ENCODE measurements at regions not wholly inside any gene's neighbourhood (a gene's known extent, or its start where the extent isn't known, plus 50 kb on each side); places are given as distances from the start of the nearest gene placed in this dataset.
"Not testable (repeated sequence)": the region's sequence is repeated elsewhere in the genome, so short reads cannot be mapped to it uniquely, and the experiment has no call there.

- no peaks in the 10 kb centered on the region for H3K27me3 ChIP-seq (ENCODE audit: insufficient read depth in 3 of 3, low read length in 2 of 3)
- H3K4me3 ChIP-seq, result no peak overlapping the region
- ATAC-seq (no peak), DNase-seq (peak in 1 of 2 donors; percentile 30)
- H3K36me3 ChIP-seq (ENCODE audit: insufficient read depth in 1 of 2, low read depth in 1 of 2), result no peaks in the 10 kb centered on the region
- 49 to 60% (median 54%) methylated on average over 2 of the region's 2 CpGs for WGBS, 3 donors
- H3K9me3 ChIP-seq, result peaks cover 11% of the 10 kb centered on the region
- intact Hi-C loops (cut with DNase I), result no loop called here
- H3K4me1 ChIP-seq, result no peaks in the 10 kb centered on the region
- peak; percentile 21 for TF ChIP-seq CTCF (IDR thresholded peaks at IDR 0.05)
- H3K27ac ChIP-seq, result no peak overlapping the region
Measured at GRCh38 chr4:84258905-84259830, 239.9 kb downstream of the NKX6-1 start.

GRCh38 chr4:84254537-84254936 lies 244.6 kb downstream of the NKX6-1 start:
- intact Hi-C loops (cut with DNase I), result no loop called here
- TF ChIP-seq CTCF (IDR thresholded peaks at IDR 0.05), result no peak
- ATAC-seq, result no peak
- no peak for DNase-seq
- no peaks in the 10 kb centered on the region for H3K9me3 ChIP-seq
- no peaks in the 10 kb centered on the region for H3K36me3 ChIP-seq (ENCODE audit: insufficient read depth in 1 of 2, low read depth in 1 of 2)
- H3K4me1 ChIP-seq, result no peaks in the 10 kb centered on the region
- no peak overlapping the region for H3K27ac ChIP-seq
- no peaks in the 10 kb centered on the region for H3K27me3 ChIP-seq (ENCODE audit: insufficient read depth in 3 of 3, low read length in 2 of 3)
- no peak overlapping the region for H3K4me3 ChIP-seq
- 88 to 93% (median 91%) methylated on average over 2 of the region's 2 CpGs for WGBS, 3 donors

GRCh38 chr4:84249521-84249920 lies 249.6 kb downstream of the NKX6-1 start:
- Histone ChIP-seq H3K27me3 (ENCODE audit: insufficient read depth in 3 of 3, low read length in 2 of 3) (no peaks in the 10 kb centered on the region), H3K4me1 (no peaks in the 10 kb centered on the region), H3K36me3 (ENCODE audit: insufficient read depth in 1 of 2, low read depth in 1 of 2) (no peaks in the 10 kb centered on the region), H3K9me3 (no peaks in the 10 kb centered on the region), H3K27ac (no peak overlapping the region), H3K4me3 (no peak overlapping the region)
- DNase-seq, result no peak
- ATAC-seq, result no peak
- no peak for TF ChIP-seq CTCF (IDR thresholded peaks at IDR 0.05)
- 74 to 83% (median 81%) methylated on average over 2 of the region's 2 CpGs for WGBS, 3 donors
- intact Hi-C loops (cut with DNase I), result no loop called here

- H3K27ac ChIP-seq; H3K4me1 ChIP-seq; H3K36me3 ChIP-seq (ENCODE audit: insufficient read depth in 1 of 2, low read depth in 1 of 2); intact Hi-C loops (cut with DNase I); H3K27me3 ChIP-seq (ENCODE audit: insufficient read depth in 3 of 3, low read length in 2 of 3); DNase-seq; H3K9me3 ChIP-seq; H3K4me3 ChIP-seq; ATAC-seq: not testable (repeated sequence)
- 90 to 92% (median 92%) methylated on average over 12 to 14 of the region's 14 CpGs for WGBS, 3 donors
Measured at GRCh38 chr4:84245042-84245441, 254.1 kb downstream of the NKX6-1 start.

- ATAC-seq; H3K27me3 ChIP-seq (ENCODE audit: insufficient read depth in 3 of 3, low read length in 2 of 3); H3K4me1 ChIP-seq; H3K4me3 ChIP-seq; H3K9me3 ChIP-seq; H3K27ac ChIP-seq; intact Hi-C loops (cut with DNase I); H3K36me3 ChIP-seq (ENCODE audit: insufficient read depth in 1 of 2, low read depth in 1 of 2): not testable (repeated sequence)
- WGBS, 3 donors, result 92 to 93% (median 93%) methylated on average over 18 to 19 of the region's 19 CpGs
- DNase-seq, result peak in 1 of 2 donors; percentile 39
Measured at GRCh38 chr4:84244346-84244801, 254.7 kb downstream of the NKX6-1 start.

All from psoas muscle (tissue), 7 donors.